H1 (cell line): ENCODE measurements at regions not wholly inside any gene's neighbourhood (a gene's known extent, or its start where the extent isn't known, plus 50 kb on each side); places are given as distances from the start of the nearest gene placed in this dataset.

Experiments
- CTCF ChIA-PET: fragments of 300-600 bp; sonication (Branson Sonifier 250); formaldehyde crosslinking; loops from one replicate; lab custom pipeline; 2021; ENCODE audit not compliant: partially characterized antibody; lab: Charles Lee
- POLR2A ChIA-PET: fragments of 300-600 bp; sonication (Branson Sonifier 250); formaldehyde crosslinking; loops from one replicate; lab custom pipeline; 2021; ENCODE audit warnings: inconsistent platforms; ENCODE audit not compliant: partially characterized antibody; lab: Charles Lee
- DNase-seq, 2 experiments: peaks; one replicate each; pipeline versions ENCODE4 v3.0.0 to v3.0.0-alpha.2; 2010 to 2022; ENCODE audit warnings: low spot score in 2 of 2, low read depth in 1 of 2, mixed read lengths in 1 of 2
- FAIRE-seq: peaks from 2 replicates; lab custom pipeline; 2011; peaks lifted over from hg19 to GRCh38; lab: Jason Lieb, UNC
- H2AFZ ChIP-seq: 2 replicates; pipeline ENCODE4 v1.8.1; 2012; ENCODE audit warnings: low read length, inconsistent platforms
- H2AK5ac ChIP-seq: 2 replicates; pipeline ENCODE4 v1.6.1; 2013; ENCODE audit warnings: low read depth, low read length
- H2BK120ac ChIP-seq: replicated peaks from 2 replicates; pipeline ENCODE3; 2013; ENCODE audit warnings: low read depth, low read length, inconsistent platforms
- H2BK12ac ChIP-seq: 2 replicates; pipeline ENCODE4 v1.6.1; 2013; ENCODE audit warnings: low read depth, low read length
- H2BK15ac ChIP-seq: 2 replicates; pipeline ENCODE4 v1.6.1; 2013; ENCODE audit warnings: low read length
- H2BK20ac ChIP-seq: 2 replicates; pipeline ENCODE4 v1.6.1; 2013; ENCODE audit warnings: low read length
- H2BK5ac ChIP-seq: 2 replicates; pipeline ENCODE4 v1.6.1; 2013; ENCODE audit warnings: low read depth, low read length
- H3K14ac ChIP-seq: 2 replicates; pipeline ENCODE4 v1.6.1; 2013; ENCODE audit warnings: inconsistent platforms; ENCODE audit not compliant: insufficient read length
- H3K18ac ChIP-seq: 2 replicates; pipeline ENCODE4 v1.6.1; 2013; ENCODE audit warnings: low read length; ENCODE audit errors: extremely low read depth
- H3K23ac ChIP-seq: 2 replicates; pipeline ENCODE4 v1.6.1; 2013; ENCODE audit warnings: inconsistent platforms; ENCODE audit not compliant: insufficient read length
- H3K23me2 ChIP-seq: 2 replicates; pipeline ENCODE4 v1.6.1; 2013; ENCODE audit warnings: low read depth, low read length
- H3K27ac ChIP-seq: 2 replicates; pipeline ENCODE4 v1.6.1; 2011; ENCODE audit warnings: low read depth, low read length, inconsistent platforms
- H3K27me3 ChIP-seq, 4 experiments: replicated peaks in 1 of 4; 1 replicate in 1 of 4; 2 replicates in 3 of 4; pipeline versions ENCODE4 v1.6.1 to v1.8.1; 2011 to 2013; ENCODE audit warnings: low read length in 3 of 4, mild to moderate bottlenecking in 3 of 4, inconsistent platforms in 2 of 4, mixed read lengths in 2 of 4, moderate library complexity in 1 of 4; ENCODE audit not compliant: control insufficient read depth in 3 of 4, insufficient read depth in 3 of 4; ENCODE audit errors: extremely low read depth in 1 of 4
- H3K36me3 ChIP-seq, 4 experiments: 2 replicates each; pipeline versions ENCODE4 v1.6.1 to v1.8.1; 2011 to 2013; ENCODE audit warnings: mild to moderate bottlenecking in 4 of 4, low read length in 3 of 4, moderate library complexity in 2 of 4, control low read depth in 1 of 4, inconsistent platforms in 1 of 4; ENCODE audit not compliant: insufficient read depth in 4 of 4, control insufficient read depth in 2 of 4
- H3K4ac ChIP-seq: replicated peaks from 2 replicates; pipeline ENCODE3; 2013; ENCODE audit warnings: low read length, low read depth, mixed read lengths, inconsistent platforms; ENCODE audit not compliant: insufficient read length
- H3K4me1 ChIP-seq, 4 experiments: replicated peaks in 1 of 4; 1 replicate in 1 of 4; 2 replicates in 3 of 4; pipeline versions ENCODE4 v1.6.1 to v1.8.1; 2011 to 2013; ENCODE audit warnings: low read length in 3 of 4, inconsistent platforms in 2 of 4, mixed read lengths in 1 of 4; ENCODE audit not compliant: insufficient read depth in 4 of 4, control insufficient read depth in 3 of 4
- H3K4me2 ChIP-seq, 2 experiments: 2 replicates each; pipeline versions ENCODE4 v1.6.1 to v1.8.1; 2011 to 2013; ENCODE audit warnings: low read depth in 2 of 2, low read length in 2 of 2, control low read depth in 1 of 2, inconsistent platforms in 1 of 2, mild to moderate bottlenecking in 1 of 2; ENCODE audit not compliant: insufficient read depth in 1 of 2
- H3K4me3 ChIP-seq, 4 experiments: fragments of 200-600, 300-600 bp in 1 of 4; sonication (generic), shearing (Covaris generic), sonication (Bioruptor Twin) in 1 of 4; 2 replicates each; pipeline versions ENCODE4 v1.5.1 to v1.8.1; 2011 to 2016; ENCODE audit warnings: low read length in 4 of 4, low read depth in 3 of 4, control low read depth in 2 of 4, inconsistent platforms in 2 of 4, mild to moderate bottlenecking in 2 of 4, mixed read lengths in 1 of 4, moderate library complexity in 1 of 4; ENCODE audit not compliant: insufficient read depth in 2 of 4; ENCODE audit errors: extremely low read depth in 1 of 4
- H3K56ac ChIP-seq: replicated peaks from 2 replicates; pipeline ENCODE3; 2013; ENCODE audit warnings: low read depth, mild to moderate bottlenecking, mixed read lengths, low read length, inconsistent platforms; ENCODE audit not compliant: insufficient read length
- H3K79me1 ChIP-seq: 2 replicates; pipeline ENCODE4 v1.6.1; 2013; ENCODE audit warnings: low read depth, low read length, control low read depth
- H3K79me2 ChIP-seq, 2 experiments: 2 replicates each; pipeline versions ENCODE4 v1.6.1 to v1.8.1; 2012 to 2013; ENCODE audit warnings: low read length in 2 of 2, mild to moderate bottlenecking in 2 of 2, inconsistent platforms in 1 of 2; ENCODE audit not compliant: insufficient read depth in 2 of 2, control insufficient read depth in 1 of 2
- H3K9ac ChIP-seq, 4 experiments: replicated peaks in 1 of 4; 1 replicate in 1 of 4; 2 replicates in 3 of 4; pipeline versions ENCODE4 v1.6.1 to v1.8.1; 2011 to 2013; ENCODE audit warnings: low read depth in 3 of 4, low read length in 3 of 4, control low read depth in 2 of 4, mild to moderate bottlenecking in 2 of 4, moderate library complexity in 2 of 4, inconsistent platforms in 1 of 4; ENCODE audit errors: extremely low read depth in 1 of 4
- H3K9me3 ChIP-seq, 2 experiments: 2 replicates each; pipeline versions ENCODE4 v1.6.1 to v1.8.1; 2012 to 2013; ENCODE audit warnings: mild to moderate bottlenecking in 2 of 2, moderate library complexity in 2 of 2, control low read depth in 1 of 2, inconsistent platforms in 1 of 2, low read depth in 1 of 2, low read length in 1 of 2, mixed read lengths in 1 of 2; ENCODE audit not compliant: insufficient read depth in 2 of 2
- H4K20me1 ChIP-seq, 2 experiments: replicated peaks in 1 of 2; 2 replicates each; pipeline versions ENCODE3 to v1.8.1; 2011 to 2013; ENCODE audit warnings: inconsistent platforms in 2 of 2, low read length in 2 of 2, mild to moderate bottlenecking in 1 of 2; ENCODE audit not compliant: insufficient read depth in 2 of 2, control insufficient read depth in 1 of 2
- H4K5ac ChIP-seq: 2 replicates; pipeline ENCODE4 v1.6.1; 2013; ENCODE audit warnings: low read length, low read depth, mixed read lengths, inconsistent platforms; ENCODE audit not compliant: insufficient read length
- H4K8ac ChIP-seq: 2 replicates; pipeline ENCODE4 v1.8.0; 2013; ENCODE audit warnings: mild to moderate bottlenecking, moderate library complexity, low read length, inconsistent platforms; ENCODE audit not compliant: insufficient read depth; ENCODE audit errors: extremely low read depth
- H4K91ac ChIP-seq: replicated peaks from 2 replicates; pipeline ENCODE3; 2013; ENCODE audit warnings: low read length, mixed read lengths, inconsistent platforms; ENCODE audit not compliant: insufficient read length
- BACH1 ChIP-seq: IDR thresholded peaks from 2 replicates; pipeline ENCODE4 v1.6.1; 2012; ENCODE audit warnings: low read length, improper control_type of control experiment
- CBX5 ChIP-seq: fragments of 300-800, 300-1000 bp; sonication (generic); IDR thresholded peaks from 2 replicates; pipeline ENCODE4 v1.7.1; 2016; ENCODE audit warnings: antibody characterized with exemption, low read length, low read depth
- CREB1 ChIP-seq: IDR thresholded peaks from 2 replicates; pipeline ENCODE4 v1.6.1; 2012; ENCODE audit warnings: inconsistent platforms
- FOSL1 ChIP-seq: IDR thresholded peaks from 2 replicates; pipeline ENCODE4 v1.6.1; 2011; ENCODE audit warnings: mild to moderate bottlenecking, low read depth, low read length, moderate library complexity; ENCODE audit not compliant: insufficient read depth
- POU5F1 ChIP-seq: IDR thresholded peaks from 2 replicates; pipeline ENCODE4 v1.6.1; 2011; ENCODE audit warnings: low read depth, mild to moderate bottlenecking, low read length, moderate library complexity
- SIRT6 ChIP-seq: IDR thresholded peaks from one replicate; pipeline ENCODE4 v1.7.1; 2012; ENCODE audit warnings: low read length, inconsistent platforms
- TBP ChIP-seq: IDR thresholded peaks from 2 replicates; pipeline ENCODE4 v1.6.1; 2011; ENCODE audit warnings: low read depth, low read length, improper control_type of control experiment
- TCF12 ChIP-seq: IDR thresholded peaks from 2 replicates; pipeline ENCODE4 v1.6.1; 2011; ENCODE audit warnings: low read depth, mild to moderate bottlenecking, low read length
- TEAD4 ChIP-seq: IDR thresholded peaks from 2 replicates; pipeline ENCODE4 v1.6.1; 2012; ENCODE audit warnings: low read depth, low read length, inconsistent platforms, mixed read lengths
- YY1 ChIP-seq: IDR thresholded peaks from 2 replicates; pipeline ENCODE4 v1.6.1; 2011; ENCODE audit warnings: low read depth, mild to moderate bottlenecking, low read length
- WGBS, 2 experiments: shearing (Covaris generic) in 1 of 2; methylation state at CpG; one replicate each; pipeline versions ENCODE4 v1.1.6 to v1.1.7; 2013 to 2015; ENCODE audit warnings: low lambda C conversion rate in 2 of 2, mixed read lengths in 2 of 2, inconsistent platforms in 1 of 2, low coverage in 1 of 2, missing lambda C conversion rate in 1 of 2; ENCODE audit not compliant: insufficient replicate concordance in 2 of 2, insufficient coverage in 1 of 2, insufficient read length in 1 of 2; ENCODE audit errors: extremely low coverage in 1 of 2, missing lambda C conversion rate in 1 of 2; 5-methylcytosine and 5-hydroxymethylcytosine counted together

DNA sequence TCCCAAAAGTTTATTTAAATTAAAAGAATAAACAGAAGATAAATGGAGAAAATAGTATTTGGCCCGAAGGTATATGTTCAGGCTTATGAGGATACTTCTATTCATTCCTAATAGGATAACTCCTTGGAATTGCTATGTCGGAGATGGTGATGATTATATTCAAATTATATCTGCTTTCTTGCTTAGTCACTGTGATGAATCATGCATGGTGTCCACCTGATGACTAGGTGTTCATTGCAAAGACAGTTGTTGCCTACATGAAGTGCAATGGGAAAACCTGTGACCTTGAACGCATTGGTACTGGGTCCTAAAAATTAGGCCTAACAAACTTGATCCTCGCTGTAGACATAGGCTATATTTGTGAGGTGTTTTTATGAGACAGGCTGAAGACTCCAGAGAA, 617.3 kb upstream of the ZEB2 start:
- H4K5ac ChIP-seq = no peak overlapping the region
- no peak overlapping the region for H4K8ac ChIP-seq
- H3K79me1 ChIP-seq = no peaks in the 10 kb centered on the region
- H3K23ac ChIP-seq = no peak overlapping the region
- H3K4ac ChIP-seq = no peak overlapping the region
- FAIRE-seq = no peak
- no peak overlapping the region for H4K91ac ChIP-seq
- no peak overlapping the region for H3K9ac ChIP-seq
- no peaks in the 10 kb centered on the region for H3K4me1 ChIP-seq
- H3K27ac ChIP-seq = no peak overlapping the region
- H2BK5ac ChIP-seq = no peak overlapping the region
- H2AK5ac ChIP-seq = no peak overlapping the region
- no peaks in the 10 kb centered on the region for H3K9me3 ChIP-seq
- H3K23me2 ChIP-seq = no peaks in the 10 kb centered on the region
- no peak overlapping the region for H3K56ac ChIP-seq
- no peak overlapping the region for H2AFZ ChIP-seq
- no peaks in the 10 kb centered on the region for H3K27me3 ChIP-seq
- H3K4me3 ChIP-seq = no peak overlapping the region
- no peaks in the 10 kb centered on the region for H4K20me1 ChIP-seq
- no peak for DNase-seq
- H2BK15ac ChIP-seq = no peak overlapping the region
- no peak overlapping the region for H3K14ac ChIP-seq
- no peaks in the 10 kb centered on the region for H3K36me3 ChIP-seq
- H3K18ac ChIP-seq = no peak overlapping the region
- H2BK120ac ChIP-seq = no peak overlapping the region
- no peaks in the 10 kb centered on the region for H3K79me2 ChIP-seq
- H2BK20ac ChIP-seq = no peak overlapping the region
- 96% methylated on average over 4 of the region's 4 CpGs; no CpG with 5 or more reads in 1 of the 2 experiments for WGBS, 2 experiments
- no peak for TF ChIP-seq TCF12
- TF ChIP-seq SIRT6 = no peak
- no peak for TF ChIP-seq BACH1
- TF ChIP-seq YY1 = no peak
- TF ChIP-seq CBX5 = no peak
- no peak for TF ChIP-seq CREB1
- no peak for TF ChIP-seq TBP
- TF ChIP-seq TEAD4 = no peak
- TF ChIP-seq FOSL1 = no peak
- no peak for TF ChIP-seq POU5F1
- ChIA-PET POLR2A (no interaction called here), CTCF (interaction anchor here (0.5 kb wide), 1 partner anchor 41 kb away, joined by 3 read pairs; no protein-coding TSS in a partner anchor)
- H3K4me2 ChIP-seq = no peak overlapping the region
- H2BK12ac ChIP-seq = no peak overlapping the region
